ENCODE measurements at regions not wholly inside any gene's neighbourhood (a gene's known extent, or its start where the extent isn't known, plus 50 kb on each side); places are given as distances from the start of the nearest gene placed in this dataset.
A peak's percentile ranks its signal among the peaks of the same experiment; 100 is the strongest.
"Not testable (repeated sequence)": the region's sequence is repeated elsewhere in the genome, so short reads cannot be mapped to it uniquely, and the experiment has no call there.

- no peak for DNase-seq (ENCODE audit: extremely low read depth in 1 of 11, low read depth in 9 of 11, low spot score in 4 of 11)
Measured at GRCh38 chrX:54615109-54615508, 85.1 kb downstream of the GNL3L start.

DNA sequence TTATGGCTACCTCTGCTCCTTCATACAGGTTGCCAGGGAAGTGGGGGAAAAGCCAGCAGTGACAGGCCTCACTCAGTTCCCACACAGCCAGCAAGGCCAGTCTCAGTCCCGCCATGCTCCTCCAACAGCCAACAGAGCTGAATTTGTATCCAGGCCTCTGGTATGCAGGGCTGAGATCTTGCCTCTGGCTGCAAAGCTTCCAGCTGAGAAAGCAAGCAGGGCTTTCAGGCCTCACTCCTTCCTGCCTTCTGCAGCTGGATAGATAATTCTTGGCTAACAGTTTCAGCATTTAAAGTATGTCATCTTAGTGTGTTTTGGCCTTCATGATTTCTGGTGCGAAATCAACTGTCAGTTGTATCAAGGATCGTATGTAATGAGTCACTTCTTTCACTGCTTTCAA is 103.6 kb downstream of the GNL3L start:
- no peak for DNase-seq (ENCODE audit: extremely low read depth in 1 of 11, low read depth in 9 of 11, low spot score in 4 of 11)

- DNase-seq (ENCODE audit: extremely low read depth in 1 of 11, low read depth in 9 of 11, low spot score in 4 of 11) = no peak
Measured at GRCh38 chrX:54639018-54639345, 109.0 kb downstream of the GNL3L start.

- peak; percentile 77 to 94 (median 86) for DNase-seq (ENCODE audit: extremely low read depth in 1 of 11, low read depth in 9 of 11, low spot score in 4 of 11)
Measured at GRCh38 chrX:54639346-54640102, 109.5 kb downstream of the GNL3L start.

- peak in 2 of 11 donors; percentile 2 to 4 for DNase-seq (ENCODE audit: extremely low read depth in 1 of 11, low read depth in 9 of 11, low spot score in 4 of 11)
Measured at GRCh38 chrX:54640103-54640690, 110.2 kb downstream of the GNL3L start.

GRCh38 chrX:54640736-54641135 is 110.7 kb downstream of the GNL3L start:
- peak in 8 of 11 donors; percentile 3 to 48 (median 22) for DNase-seq (ENCODE audit: extremely low read depth in 1 of 11, low read depth in 9 of 11, low spot score in 4 of 11)

DNA sequence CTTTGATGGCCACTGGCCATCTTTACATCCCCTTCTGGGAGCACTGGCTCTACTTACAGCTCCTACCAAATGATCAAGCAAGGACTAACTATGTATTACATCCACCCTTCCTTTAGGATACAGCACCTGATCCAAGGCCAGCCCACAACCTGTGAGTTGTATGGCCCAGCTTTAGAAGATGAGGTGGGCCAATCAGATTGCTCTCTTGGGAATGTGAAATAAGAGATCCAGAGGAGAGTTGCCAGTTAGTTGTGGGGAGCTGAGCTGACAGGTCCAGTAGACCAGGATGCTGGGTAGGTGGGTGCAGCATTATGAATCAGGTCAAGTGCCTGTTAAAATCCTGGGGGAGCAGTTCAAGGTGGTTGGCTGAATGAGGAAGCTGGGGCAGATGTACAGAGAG is 111.5 kb downstream of the GNL3L start:
- DNase-seq (ENCODE audit: extremely low read depth in 1 of 11, low read depth in 9 of 11, low spot score in 4 of 11) = no peak

- not testable (repeated sequence) for DNase-seq (ENCODE audit: extremely low read depth in 1 of 11, low read depth in 9 of 11, low spot score in 4 of 11)
Measured at GRCh38 chrX:54647607-54648006, 117.6 kb downstream of the GNL3L start.

- DNase-seq (ENCODE audit: extremely low read depth in 1 of 11, low read depth in 9 of 11, low spot score in 4 of 11) = no peak
Measured at GRCh38 chrX:54659547-54659946, 129.5 kb downstream of the GNL3L start.

DNA sequence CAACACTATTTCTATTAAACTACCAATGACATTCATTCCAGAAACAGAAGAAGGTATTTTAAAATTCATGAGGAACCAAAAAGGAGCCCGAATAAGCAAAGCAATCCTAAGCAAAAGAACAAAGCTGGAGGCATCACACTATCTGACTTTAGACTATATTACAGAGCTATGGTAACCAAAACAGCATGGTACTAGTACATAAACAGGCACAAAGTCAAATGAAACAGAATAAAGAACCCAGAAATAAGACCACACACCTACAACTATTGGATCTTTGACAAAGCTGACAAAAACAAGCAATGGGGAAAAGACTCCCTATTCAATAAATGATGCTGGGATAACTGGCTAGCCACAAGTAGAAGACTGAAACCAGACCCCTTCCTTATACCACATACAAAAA is 122.3 kb downstream of the ITIH6 start:
- no peak for DNase-seq (ENCODE audit: extremely low read depth in 1 of 11, low read depth in 9 of 11, low spot score in 4 of 11)

DNA sequence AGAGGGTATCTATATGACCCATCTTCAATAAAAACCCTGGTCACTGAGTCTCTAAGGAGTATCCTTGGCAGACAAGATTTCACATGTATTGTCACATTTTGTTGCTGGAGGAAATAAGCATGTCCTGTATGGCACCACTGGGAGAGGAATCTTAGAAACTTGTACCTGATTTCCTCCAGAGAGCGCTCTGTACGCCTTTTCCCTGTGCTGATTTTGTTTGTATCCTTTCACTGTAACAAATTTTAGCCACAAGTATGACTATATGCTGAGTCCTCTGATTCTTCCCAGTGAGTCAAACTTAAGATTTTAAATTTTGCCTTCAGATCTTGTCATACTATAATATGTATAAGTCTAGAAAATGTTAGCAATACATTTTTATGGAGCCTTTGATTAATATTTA is 102.8 kb downstream of the ITIH6 start:
- DNase-seq (ENCODE audit: extremely low read depth in 1 of 11, low read depth in 9 of 11, low spot score in 4 of 11) = peak in 3 of 11 donors; percentile 8 to 21 (median 20)

DNA sequence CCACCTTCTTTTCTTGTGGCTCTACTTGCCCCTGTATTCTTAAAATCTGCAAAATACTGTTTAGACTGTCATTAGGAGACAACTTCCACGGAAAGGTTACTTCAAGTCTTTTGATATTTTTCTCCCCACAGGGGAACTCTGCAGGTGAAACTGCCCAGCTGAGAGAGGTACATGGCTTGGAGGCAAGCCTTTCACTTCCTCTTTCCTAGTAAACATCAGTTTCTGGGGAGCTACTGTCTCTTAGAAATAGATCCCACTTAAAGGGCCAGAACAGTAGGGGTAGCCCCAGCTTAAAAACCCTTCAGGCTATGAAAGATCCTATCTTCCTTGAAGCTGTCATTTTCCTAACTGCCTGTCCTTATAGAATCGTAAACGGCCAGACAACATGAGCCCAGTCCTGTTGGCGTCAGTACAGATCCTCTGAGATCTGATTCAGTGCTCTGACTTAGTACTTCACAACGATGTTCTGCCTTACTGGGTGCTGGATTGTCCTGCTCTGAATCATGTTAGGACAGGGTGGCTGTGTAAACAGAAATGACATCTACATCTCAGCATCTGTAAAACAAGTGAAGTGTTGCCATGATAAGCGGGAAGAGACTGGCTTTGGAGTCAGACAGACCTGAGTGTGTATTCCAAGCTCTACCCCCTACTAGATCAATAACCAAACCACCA is 102.1 kb downstream of the ITIH6 start:
- no peak for DNase-seq (ENCODE audit: extremely low read depth in 1 of 11, low read depth in 9 of 11, low spot score in 4 of 11)
